Colonic mucosa (tissue), 4 donors: ENCODE measurements at regions not wholly inside any gene's neighbourhood (a gene's known extent, or its start where the extent isn't known, plus 50 kb on each side); places are given as distances from the start of the nearest gene placed in this dataset.

Experiments
- DNase-seq: peaks from one replicate; pipeline ENCODE4 v3.0.0-alpha.2; 2020
- H3K27ac ChIP-seq: fragments of 200-600 bp; one replicate; pipeline ENCODE4 v1.8.0; 2021
- H3K27me3 ChIP-seq: fragments of 200-600 bp; one replicate; pipeline ENCODE4 v1.8.0; 2021
- H3K36me3 ChIP-seq: fragments of 200-600 bp; one replicate; pipeline ENCODE4 v1.8.0; 2021
- H3K4me1 ChIP-seq: fragments of 200-600 bp; one replicate; pipeline ENCODE4 v1.8.0; 2021; ENCODE audit warnings: mild to moderate bottlenecking
- H3K4me3 ChIP-seq: fragments of 200-600 bp; one replicate; pipeline ENCODE4 v1.8.0; 2021
- H3K9ac ChIP-seq, 2 donors: one replicate each; pipeline ENCODE4 v1.7.0; 2013; ENCODE audit warnings: control low read depth in 2 of 2, low read depth in 2 of 2, low read length in 2 of 2
- H3K9me3 ChIP-seq: fragments of 200-600 bp; one replicate; pipeline ENCODE4 v1.8.0; 2021
- CTCF ChIP-seq: fragments of 200-600 bp; IDR thresholded peaks from one replicate; pipeline ENCODE4 v1.8.0; 2022; ENCODE audit warnings: antibody characterized with exemption, mild to moderate bottlenecking
- intact Hi-C: fragments of 100-400 bp; cut with DNase I; formaldehyde crosslinking; loops from one replicate; pipeline ENCODE4 v1.14.1; 2022
- donor health status: healthy.
- donor health status: DM: no; HTN: no; CAD: no.
- donor health status: DM: no; HTN: no; CAD: no.

- Histone ChIP-seq H3K4me1 (no peaks in the 10 kb centered on the region), H3K4me3 (no peak overlapping the region), H3K27ac (no peak overlapping the region), H3K9ac (no peak overlapping the region), H3K36me3 (no peaks in the 10 kb centered on the region), H3K9me3 (no peaks in the 10 kb centered on the region), H3K27me3 (no peaks in the 10 kb centered on the region)
- intact Hi-C loops: no loop called here
- TF ChIP-seq CTCF: no peak
- DNase-seq: no peak
Measured at GRCh38 chr5:155750101-155750500, 576.9 kb upstream of the SGCD start.

GRCh38 chr5:155750571-155750970 lies 576.4 kb upstream of the SGCD start:
- Histone ChIP-seq H3K27ac (no peak overlapping the region), H3K4me1 (no peaks in the 10 kb centered on the region), H3K9ac (no peak overlapping the region), H3K27me3 (no peaks in the 10 kb centered on the region), H3K9me3 (no peaks in the 10 kb centered on the region), H3K4me3 (no peak overlapping the region), H3K36me3 (no peaks in the 10 kb centered on the region)
- intact Hi-C loops: no loop called here
- no peak for DNase-seq
- TF ChIP-seq CTCF: no peak

GRCh38 chr5:155753943-155754581 lies 572.9 kb upstream of the SGCD start:
- H3K36me3 ChIP-seq: no peaks in the 10 kb centered on the region
- no peak overlapping the region for H3K27ac ChIP-seq
- DNase-seq: no peak
- no peak overlapping the region for H3K9ac ChIP-seq
- no peaks in the 10 kb centered on the region for H3K4me1 ChIP-seq
- intact Hi-C loops: no loop called here
- H3K27me3 ChIP-seq: no peaks in the 10 kb centered on the region
- no peak for TF ChIP-seq CTCF
- no peaks in the 10 kb centered on the region for H3K9me3 ChIP-seq
- H3K4me3 ChIP-seq: no peak overlapping the region

- no peaks in the 10 kb centered on the region for H3K9me3 ChIP-seq
- DNase-seq: no peak
- no peak for TF ChIP-seq CTCF
- H3K4me1 ChIP-seq: no peaks in the 10 kb centered on the region
- H3K4me3 ChIP-seq: no peak overlapping the region
- no peaks in the 10 kb centered on the region for H3K27me3 ChIP-seq
- H3K27ac ChIP-seq: no peak overlapping the region
- no peak overlapping the region for H3K9ac ChIP-seq
- intact Hi-C loops: no loop called here
- H3K36me3 ChIP-seq: no peaks in the 10 kb centered on the region
Measured at GRCh38 chr5:155759252-155759651, 567.7 kb upstream of the SGCD start.

- no peak overlapping the region for H3K27ac ChIP-seq
- TF ChIP-seq CTCF: no peak
- no peak overlapping the region for H3K9ac ChIP-seq
- DNase-seq: no peak
- no peaks in the 10 kb centered on the region for H3K27me3 ChIP-seq
- intact Hi-C loops: no loop called here
- H3K4me1 ChIP-seq: no peaks in the 10 kb centered on the region
- H3K36me3 ChIP-seq: no peaks in the 10 kb centered on the region
- no peak overlapping the region for H3K4me3 ChIP-seq
- no peaks in the 10 kb centered on the region for H3K9me3 ChIP-seq
Measured at GRCh38 chr5:155759984-155760383, 567.0 kb upstream of the SGCD start.
